ENCODE measurements at regions not wholly inside any gene's neighbourhood (a gene's known extent, or its start where the extent isn't known, plus 50 kb on each side); places are given as distances from the start of the nearest gene placed in this dataset.

- no peak for TF ChIP-seq POLR2A (IDR thresholded peaks at IDR 0.05; ENCODE audit: low read depth, low read length)
- no peak for TF ChIP-seq POLR2AphosphoS5 (IDR thresholded peaks at IDR 0.05; ENCODE audit: low read depth, low read length)
Measured at GRCh38 chr15:94722024-94722636, 490.8 kb downstream of the MCTP2 start.

All from GM12891 (cell line).